ENCODE measurements at regions not wholly inside any gene's neighbourhood (a gene's known extent, or its start where the extent isn't known, plus 50 kb on each side); places are given as distances from the start of the nearest gene placed in this dataset.

GRCh38 chr4:96312046-96312685, 472.3 kb downstream of the PDHA2 start:
- no peak for DNase-seq (ENCODE audit: low read depth, low spot score)

DNA sequence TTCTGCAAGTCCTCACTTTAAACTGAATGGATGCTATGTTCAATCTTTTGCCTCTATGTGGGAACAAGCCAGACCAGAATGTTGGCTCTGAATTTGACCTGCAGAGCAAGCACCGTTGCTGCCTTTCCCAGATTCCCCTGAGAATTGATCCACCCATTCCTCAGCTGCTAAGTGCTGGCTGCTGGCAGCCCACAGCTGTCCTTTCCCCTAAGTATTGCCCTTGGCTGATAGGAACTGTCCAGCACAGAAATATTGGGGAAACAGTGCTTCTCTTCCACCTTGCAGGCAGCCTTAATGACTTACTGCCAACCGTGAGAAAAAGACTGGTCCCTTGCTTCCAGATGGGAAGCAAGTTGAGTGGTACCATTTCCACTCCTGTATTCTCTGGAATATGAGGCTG, 475.9 kb downstream of the PDHA2 start:
- DNase-seq (ENCODE audit: low read depth, low spot score), result peak; percentile 17

GRCh38 chr4:96316776-96317175, 476.9 kb downstream of the PDHA2 start:
- DNase-seq (ENCODE audit: low read depth, low spot score), result no peak

- DNase-seq (ENCODE audit: low read depth, low spot score), result no peak
Observed at GRCh38 chr4:96317891-96318290, 478.0 kb downstream of the PDHA2 start.

- no peak for DNase-seq (ENCODE audit: low read depth, low spot score)
Observed at GRCh38 chr4:96326846-96327245, 487.0 kb downstream of the PDHA2 start.

DNA sequence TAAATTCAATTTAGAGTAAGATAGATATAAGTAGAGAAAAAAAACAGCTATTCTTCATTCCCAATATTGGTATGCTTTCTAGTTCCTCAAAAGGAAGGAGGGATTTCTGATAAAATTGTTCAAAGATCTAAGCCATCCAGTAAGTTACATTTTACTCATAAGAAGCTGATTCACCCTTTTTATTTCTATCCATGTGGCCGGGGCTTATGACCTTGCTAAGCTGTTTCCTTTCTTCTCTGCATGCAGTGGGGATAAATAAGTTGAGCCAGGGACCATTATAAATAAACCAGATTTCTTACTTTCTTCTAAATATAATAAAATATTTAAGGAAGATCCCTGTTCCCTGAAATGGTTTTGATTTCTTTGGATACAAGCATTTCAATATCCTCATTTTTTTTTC, 502.3 kb downstream of the PDHA2 start:
- DNase-seq (ENCODE audit: low read depth, low spot score), result no peak

DNA sequence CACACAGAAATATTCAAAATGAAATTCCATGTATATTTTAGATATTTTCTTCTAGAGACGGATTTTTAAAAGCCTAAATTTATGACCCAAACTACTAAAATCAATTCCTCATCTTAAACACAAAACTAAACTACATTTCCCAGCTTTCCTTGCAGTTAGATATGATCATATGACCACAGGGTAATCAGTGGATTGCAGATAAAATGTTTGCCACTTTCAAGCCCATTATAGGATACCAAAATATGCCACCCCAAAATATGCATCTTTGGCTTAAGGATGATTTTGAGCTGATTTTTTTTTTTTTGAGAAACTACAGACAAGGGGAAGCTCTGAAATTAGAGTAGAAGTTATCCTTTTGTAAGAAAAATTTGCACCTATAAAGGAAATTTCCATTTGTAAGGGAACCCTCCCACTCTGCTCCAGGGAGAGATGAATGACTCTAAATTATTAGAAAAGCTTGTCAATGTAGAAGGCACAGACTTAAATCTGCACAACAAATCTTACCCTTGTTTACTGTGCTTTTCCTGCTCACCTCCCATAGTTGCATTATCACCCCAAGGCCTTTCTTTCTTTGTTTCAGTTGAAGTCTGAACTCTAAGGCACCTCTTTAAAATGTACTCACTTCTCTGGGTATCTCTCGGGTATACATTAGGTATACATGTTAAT, 503.0 kb downstream of the PDHA2 start:
- no peak for DNase-seq (ENCODE audit: low read depth, low spot score)

DNA sequence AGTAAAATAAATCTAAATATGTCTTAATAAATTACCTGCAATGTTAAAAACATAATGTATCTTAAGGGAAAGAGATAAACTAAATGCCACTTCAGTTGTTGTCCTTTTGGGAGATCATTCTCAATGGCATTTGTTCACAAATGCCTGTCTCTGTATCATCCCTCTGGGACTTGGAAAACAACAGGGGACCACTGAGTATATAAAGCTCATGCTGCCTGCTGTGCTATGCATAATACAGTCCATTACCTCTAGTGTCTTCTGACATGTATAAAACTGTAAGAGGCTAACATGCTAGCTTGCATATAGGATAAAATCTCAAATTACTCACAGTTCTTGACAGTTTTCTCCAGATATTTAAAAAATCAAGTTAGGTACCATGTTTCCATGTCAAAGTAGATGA, 503.9 kb downstream of the PDHA2 start:
- DNase-seq (ENCODE audit: low read depth, low spot score), result no peak

DNA sequence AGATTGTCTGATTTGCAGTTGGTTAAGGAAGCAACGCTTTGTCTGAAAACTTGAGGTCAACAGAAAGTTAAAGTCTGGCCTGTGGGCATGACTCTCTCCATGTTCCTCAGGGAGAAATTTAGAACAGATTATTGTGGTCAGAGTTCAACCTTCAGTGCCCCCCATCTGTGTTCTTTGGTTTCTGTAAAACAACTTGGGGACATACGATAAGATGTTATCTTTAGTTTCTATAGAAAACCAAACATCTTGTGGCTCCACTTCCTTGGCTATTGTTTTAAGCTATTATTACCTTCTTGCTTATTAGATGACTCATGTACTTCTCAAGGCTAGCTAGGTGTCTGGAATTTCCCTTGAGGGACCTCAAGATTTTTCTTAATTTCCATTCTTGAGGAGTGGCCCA, 507.7 kb downstream of the PDHA2 start:
- DNase-seq (ENCODE audit: low read depth, low spot score), result peak; percentile 17

DNA sequence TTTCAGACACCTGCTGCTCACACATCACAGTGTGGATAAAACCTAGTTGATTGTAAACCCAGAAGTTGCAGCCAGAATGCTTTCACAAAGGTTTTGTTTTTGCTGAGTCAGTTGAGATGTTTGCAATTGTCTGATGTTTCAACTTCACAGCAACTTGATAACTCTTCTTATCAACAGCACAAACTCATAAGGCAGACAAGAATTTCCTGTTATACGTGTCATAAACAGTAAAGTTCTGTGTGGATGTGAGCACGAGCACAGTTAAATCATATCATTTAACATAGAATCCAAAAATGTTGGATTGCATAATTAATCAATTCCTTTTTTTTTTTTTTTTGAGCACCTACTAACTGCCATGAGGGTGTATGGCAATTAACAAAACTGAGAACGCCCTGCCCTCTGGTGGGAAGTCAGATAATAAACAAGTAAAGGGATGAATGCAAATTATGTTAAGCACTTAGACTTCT, 512.2 kb downstream of the PDHA2 start:
- peak; percentile 18 for DNase-seq (ENCODE audit: low read depth, low spot score)

GRCh38 chr4:96354036-96354712, 514.3 kb downstream of the PDHA2 start:
- DNase-seq (ENCODE audit: low read depth, low spot score), result no peak

DNA sequence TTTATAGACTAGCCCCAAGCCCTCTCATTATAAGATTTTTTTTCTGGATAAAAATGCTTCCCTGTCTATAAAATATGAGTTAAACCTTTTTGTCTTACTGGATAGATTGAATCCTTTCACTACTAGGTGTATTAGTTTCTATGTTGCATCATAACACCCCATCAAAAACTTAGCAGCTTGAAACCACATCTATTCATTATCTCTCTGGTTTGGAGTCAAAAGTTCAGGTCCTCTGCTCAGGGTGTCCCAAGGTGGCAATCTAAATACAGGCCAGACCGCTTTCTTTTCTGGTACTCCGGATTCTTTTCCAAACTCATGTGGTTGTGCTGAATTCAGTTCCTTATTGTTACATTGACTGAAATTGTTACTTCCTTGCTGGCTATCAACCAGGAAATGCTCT, 515.5 kb downstream of the PDHA2 start:
- DNase-seq (ENCODE audit: low read depth, low spot score), result no peak

DNA sequence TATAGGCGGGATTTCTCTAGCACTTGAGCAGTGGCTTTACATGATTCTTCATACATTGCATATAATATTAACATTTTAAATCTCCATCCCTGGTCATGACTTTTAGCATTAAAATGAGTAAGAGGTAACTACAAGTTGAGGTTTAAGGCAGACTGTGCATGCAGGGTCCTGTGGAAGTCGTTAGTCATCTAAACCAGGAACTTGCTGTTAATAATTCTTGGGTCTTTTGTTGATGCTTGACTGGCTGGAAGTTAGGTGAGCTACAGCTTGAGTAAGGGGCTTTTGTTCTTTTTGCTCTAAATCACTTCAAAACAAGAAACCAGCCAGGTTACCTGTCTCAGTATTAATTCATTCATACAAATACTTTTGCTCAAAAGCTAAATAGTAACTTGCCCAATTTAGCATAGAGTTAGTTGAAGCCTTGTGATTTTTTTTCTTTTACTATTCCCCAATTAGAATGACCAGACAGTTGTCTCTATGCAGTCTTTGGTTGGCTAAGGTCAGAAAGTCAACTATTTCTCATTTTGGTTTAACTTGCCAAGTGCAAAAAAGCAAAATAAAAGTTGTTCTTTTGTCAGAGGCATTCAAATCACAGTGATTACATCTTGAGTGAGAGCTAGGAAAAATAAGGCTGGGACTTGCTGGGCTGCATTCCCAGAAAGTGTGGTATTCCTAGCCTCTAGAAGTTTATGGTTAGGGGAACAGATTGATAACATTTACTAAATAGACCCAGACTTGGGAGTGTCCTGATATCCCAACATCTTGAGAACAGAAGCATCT, 516.9 kb downstream of the PDHA2 start:
- no peak for DNase-seq (ENCODE audit: low read depth, low spot score)

DNA sequence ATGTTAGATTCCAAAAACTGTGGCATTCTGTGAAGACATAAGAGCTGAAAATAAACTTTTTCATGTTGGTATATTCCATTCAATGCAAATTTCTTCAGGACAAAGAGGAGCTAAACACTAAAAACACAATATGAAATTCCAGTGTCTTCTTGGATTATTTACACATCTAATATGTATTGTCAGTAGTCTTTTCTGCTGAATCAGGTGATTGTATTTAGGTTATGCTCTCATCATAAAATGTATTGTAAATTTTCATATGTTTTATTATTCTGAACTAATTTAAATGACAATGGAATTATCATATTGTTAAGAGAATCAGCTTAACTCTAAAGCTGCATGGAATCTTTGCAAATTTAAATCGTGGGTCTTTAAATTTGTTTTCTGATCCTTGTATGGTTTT, 526.7 kb downstream of the PDHA2 start:
- no peak for DNase-seq (ENCODE audit: low read depth, low spot score)

DNA sequence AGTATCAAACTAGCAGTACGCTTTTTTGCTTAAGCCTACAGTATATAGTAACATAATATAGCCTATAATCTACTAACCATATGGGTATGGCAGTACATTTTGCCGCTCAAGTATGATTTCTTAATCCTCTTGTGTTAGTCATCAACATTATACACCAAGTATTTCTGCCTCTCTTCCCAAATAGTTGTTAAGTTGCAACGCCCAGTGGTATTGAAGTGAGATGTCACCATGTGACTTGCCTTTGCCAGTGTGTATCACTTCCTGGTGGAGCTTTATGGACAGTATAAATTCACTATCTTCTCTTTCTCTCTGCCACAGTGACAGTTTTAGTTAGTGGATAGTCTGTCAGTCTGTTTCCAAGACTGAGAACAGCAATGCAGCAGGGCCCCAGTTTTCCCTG, 535.5 kb downstream of the PDHA2 start:
- no peak for DNase-seq (ENCODE audit: low read depth, low spot score)

DNA sequence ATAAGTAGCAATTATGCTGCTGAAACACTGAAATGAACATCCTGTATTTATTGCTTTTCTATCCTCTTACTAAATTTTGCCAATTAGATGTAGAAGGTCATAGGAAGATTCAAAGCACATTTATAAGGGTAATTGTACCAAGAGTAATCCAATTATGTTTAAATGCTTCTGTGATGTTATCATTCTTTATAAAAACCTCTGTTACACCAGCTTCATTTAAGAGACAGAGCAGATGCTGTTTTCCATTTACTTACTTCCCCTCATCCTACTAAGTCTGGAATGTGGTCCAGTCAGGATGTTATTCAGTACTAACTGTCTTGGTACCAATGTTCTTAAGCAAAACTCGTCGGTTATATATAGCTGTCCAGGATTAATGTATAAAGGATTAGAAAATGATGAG, 539.6 kb downstream of the PDHA2 start:
- DNase-seq (ENCODE audit: low read depth, low spot score), result no peak

DNA sequence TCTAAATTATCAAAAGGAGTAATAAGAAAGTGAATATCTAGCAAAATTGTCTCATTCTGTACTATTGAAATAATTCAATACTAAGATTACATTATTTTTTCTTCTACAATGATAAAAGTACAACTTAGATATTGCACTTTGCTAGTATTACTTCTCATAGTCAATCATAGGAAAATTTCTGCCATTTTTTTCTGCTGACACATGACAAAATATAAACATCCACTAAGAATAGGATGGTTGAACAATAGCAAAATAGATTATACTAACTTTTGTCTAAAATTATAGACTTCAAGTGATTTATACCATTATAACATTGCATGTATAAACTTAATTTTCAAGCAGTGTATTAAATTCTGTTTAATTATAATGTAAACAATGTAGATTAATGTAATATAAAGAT, 540.2 kb downstream of the PDHA2 start:
- DNase-seq (ENCODE audit: low read depth, low spot score), result no peak

DNA sequence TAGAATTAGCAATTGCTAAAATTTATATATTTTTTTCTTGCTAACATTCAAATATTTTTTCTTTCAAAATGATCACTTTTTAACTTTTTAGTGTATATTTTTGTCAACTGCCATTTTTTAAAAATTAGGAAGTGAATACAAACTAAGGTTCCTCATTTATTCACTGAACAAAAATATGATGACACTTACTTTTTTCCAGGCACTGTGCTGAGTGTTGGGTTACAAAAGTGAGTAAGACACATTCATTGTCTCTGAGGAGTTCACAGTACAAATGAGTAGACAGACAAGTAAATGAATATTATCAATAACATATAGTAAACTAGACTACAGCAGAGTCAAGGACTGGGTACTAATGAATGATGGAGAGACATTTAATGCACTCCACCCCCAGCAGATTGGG, 543.5 kb downstream of the PDHA2 start:
- no peak for DNase-seq (ENCODE audit: low read depth, low spot score)

GRCh38 chr4:96389770-96390169, 549.9 kb downstream of the PDHA2 start:
- DNase-seq (ENCODE audit: low read depth, low spot score), result no peak

GRCh38 chr4:96390404-96390803, 550.5 kb downstream of the PDHA2 start:
- no peak for DNase-seq (ENCODE audit: low read depth, low spot score)

DNA sequence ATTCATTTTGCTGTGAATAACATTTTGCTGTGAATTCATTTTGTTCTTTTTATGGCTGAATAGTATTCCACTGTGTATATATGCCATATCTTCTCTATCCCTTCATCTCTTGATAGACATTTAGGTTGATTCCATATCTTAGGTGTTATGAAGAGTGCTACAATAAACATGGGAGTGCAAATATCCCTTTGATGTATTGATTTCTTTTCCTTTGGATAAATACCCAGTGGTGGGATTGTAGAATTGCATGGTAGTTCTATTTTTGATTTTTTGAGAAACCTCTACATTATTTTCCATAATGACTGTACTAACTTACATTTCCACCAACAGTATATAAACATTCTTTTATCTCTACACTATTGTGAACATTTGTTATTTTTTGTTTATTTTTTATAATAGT, 555.9 kb downstream of the PDHA2 start:
- DNase-seq (ENCODE audit: low read depth, low spot score), result no peak

DNA sequence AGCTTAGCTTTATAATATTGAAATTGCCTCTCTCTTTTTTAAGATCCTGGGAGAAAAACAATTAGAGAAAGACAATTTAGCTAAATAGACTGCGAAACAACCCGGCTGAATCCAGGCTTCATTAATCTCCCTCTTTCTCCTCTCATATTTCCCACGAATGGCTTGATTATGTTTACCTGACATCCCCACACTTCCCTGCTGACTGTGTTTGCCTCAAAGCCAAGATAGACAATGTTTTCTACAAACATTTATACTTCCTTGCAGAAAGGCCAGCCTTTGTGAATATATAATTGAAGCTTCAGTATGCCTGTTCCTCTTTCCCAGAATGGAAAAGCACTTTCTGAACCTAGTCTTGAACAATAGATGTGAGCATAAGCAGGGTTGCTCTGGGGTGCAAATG, 566.8 kb downstream of the PDHA2 start:
- DNase-seq (ENCODE audit: low read depth, low spot score), result no peak

Measured in ELF-1 (cell line).